Fibroblast of lung (primary cell): ENCODE measurements at regions not wholly inside any gene's neighbourhood (a gene's known extent, or its start where the extent isn't known, plus 50 kb on each side); places are given as distances from the start of the nearest gene placed in this dataset.

Source experiments
- DNase-seq, 2 donors: peaks; one replicate each; pipeline versions ENCODE4 v3.0.0 to v3.0.0-alpha.2; 2010; ENCODE audit warnings: low read depth in 2 of 2
- H2AFZ ChIP-seq: 2 replicates; pipeline ENCODE4 v1.5.1; 2012; ENCODE audit warnings: low read length, control low read depth, inconsistent platforms
- H3K27ac ChIP-seq: 2 replicates; pipeline ENCODE4 v1.5.1; 2011; ENCODE audit warnings: low read length, control low read depth; ENCODE audit not compliant: insufficient read depth
- H3K27me3 ChIP-seq: 2 replicates; pipeline ENCODE4 v1.5.1; 2011; ENCODE audit warnings: mild to moderate bottlenecking, low read length; ENCODE audit not compliant: control insufficient read depth, insufficient read depth
- H3K36me3 ChIP-seq: 2 replicates; pipeline ENCODE4 v1.5.1; 2011; ENCODE audit warnings: low read length; ENCODE audit not compliant: control insufficient read depth, insufficient read depth
- H3K4me1 ChIP-seq: 2 replicates; pipeline ENCODE4 v1.5.1; 2011; ENCODE audit warnings: low read length; ENCODE audit not compliant: control insufficient read depth, insufficient read depth; ENCODE audit errors: extremely low read depth
- H3K4me2 ChIP-seq: 2 replicates; pipeline ENCODE4 v1.5.1; 2011; ENCODE audit warnings: low read length, control low read depth; ENCODE audit not compliant: insufficient read depth; ENCODE audit errors: extremely low read depth
- H3K4me3 ChIP-seq, 4 experiments: fragments of 200-600 bp in 1 of 4; sonication (generic) in 1 of 4; replicated peaks in 1 of 4; 2 replicates each; pipeline ENCODE4 v1.5.1; 2011 to 2016; ENCODE audit warnings: low read length in 4 of 4, low read depth in 3 of 4, mild to moderate bottlenecking in 3 of 4, control low read depth in 2 of 4, inconsistent platforms in 1 of 4, mixed read lengths in 1 of 4; ENCODE audit not compliant: insufficient read depth in 1 of 4; ENCODE audit errors: control extremely low read depth in 1 of 4
- H3K79me2 ChIP-seq: 2 replicates; pipeline ENCODE4 v1.5.1; 2012; ENCODE audit warnings: mild to moderate bottlenecking, low read length, inconsistent platforms; ENCODE audit not compliant: control insufficient read depth, insufficient read depth
- H3K9ac ChIP-seq: 2 replicates; pipeline ENCODE4 v1.5.1; 2011; ENCODE audit warnings: mild to moderate bottlenecking, low read length, control low read depth; ENCODE audit not compliant: insufficient read depth
- H3K9me3 ChIP-seq: 2 replicates; pipeline ENCODE4 v1.5.1; 2012; ENCODE audit warnings: low read depth, low read length; ENCODE audit not compliant: control insufficient read depth, insufficient read depth
- H4K20me1 ChIP-seq: 2 replicates; pipeline ENCODE4 v1.5.1; 2011; ENCODE audit warnings: low read length; ENCODE audit not compliant: control insufficient read depth, insufficient read depth; ENCODE audit errors: extremely low read depth
- CTCF ChIP-seq, 2 donors: IDR thresholded peaks in 1 of 2; conservative IDR thresholded peaks in 1 of 2; 1 replicate in 1 of 2; 2 replicates in 1 of 2; pipeline ENCODE4 v1.5.1; 2011 to 2012; ENCODE audit warnings: low read length in 2 of 2, control low read depth in 1 of 2, inconsistent platforms in 1 of 2, low read depth in 1 of 2, mild to moderate bottlenecking in 1 of 2
- EZH2 ChIP-seq: IDR thresholded peaks from 2 replicates; pipeline ENCODE4 v1.5.1; 2012; ENCODE audit warnings: low read length, control low read depth, mild to moderate bottlenecking; ENCODE audit errors: missing control alignments

DNA sequence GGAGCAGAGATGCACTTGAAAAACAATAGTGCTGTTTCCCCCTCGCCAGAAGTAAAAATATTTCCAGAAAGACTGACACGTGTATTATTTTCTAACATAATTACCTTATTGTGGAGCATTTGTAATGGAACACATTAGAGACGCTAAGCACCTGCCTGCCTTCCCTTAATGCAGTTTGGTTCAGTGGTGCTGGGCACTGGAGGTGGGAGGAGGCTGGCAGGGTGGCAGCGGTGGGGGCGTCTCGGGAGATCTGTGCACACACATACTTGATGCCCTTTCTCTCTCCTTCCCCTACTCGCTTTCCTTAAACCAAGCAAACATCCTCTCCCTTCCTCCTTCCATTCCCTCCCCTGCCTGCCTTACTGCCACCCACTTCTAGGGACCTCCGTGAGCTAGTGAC, 156.6 kb upstream of the SDK2 start:
- H3K4me2 ChIP-seq, result no peak overlapping the region
- H3K9ac ChIP-seq, result no peak overlapping the region
- TF ChIP-seq CTCF (conservative IDR thresholded peaks at IDR 0.05 in 1 of 2, IDR thresholded peaks at IDR 0.05 in 1 of 2; ENCODE audit: low read depth in 1 of 2, low read length in 2 of 2), result no peak
- TF ChIP-seq EZH2, result no peak
- no peaks in the 10 kb centered on the region for H3K27me3 ChIP-seq
- H4K20me1 ChIP-seq, result no peaks in the 10 kb centered on the region
- H2AFZ ChIP-seq, result no peak overlapping the region
- no peaks in the 10 kb centered on the region for H3K79me2 ChIP-seq
- no peak overlapping the region for H3K4me3 ChIP-seq
- H3K9me3 ChIP-seq, result no peaks in the 10 kb centered on the region
- no peak overlapping the region for H3K27ac ChIP-seq
- H3K36me3 ChIP-seq, result no peaks in the 10 kb centered on the region
- DNase-seq, result no peak
- peaks cover 12% of the 10 kb centered on the region for H3K4me1 ChIP-seq

DNA sequence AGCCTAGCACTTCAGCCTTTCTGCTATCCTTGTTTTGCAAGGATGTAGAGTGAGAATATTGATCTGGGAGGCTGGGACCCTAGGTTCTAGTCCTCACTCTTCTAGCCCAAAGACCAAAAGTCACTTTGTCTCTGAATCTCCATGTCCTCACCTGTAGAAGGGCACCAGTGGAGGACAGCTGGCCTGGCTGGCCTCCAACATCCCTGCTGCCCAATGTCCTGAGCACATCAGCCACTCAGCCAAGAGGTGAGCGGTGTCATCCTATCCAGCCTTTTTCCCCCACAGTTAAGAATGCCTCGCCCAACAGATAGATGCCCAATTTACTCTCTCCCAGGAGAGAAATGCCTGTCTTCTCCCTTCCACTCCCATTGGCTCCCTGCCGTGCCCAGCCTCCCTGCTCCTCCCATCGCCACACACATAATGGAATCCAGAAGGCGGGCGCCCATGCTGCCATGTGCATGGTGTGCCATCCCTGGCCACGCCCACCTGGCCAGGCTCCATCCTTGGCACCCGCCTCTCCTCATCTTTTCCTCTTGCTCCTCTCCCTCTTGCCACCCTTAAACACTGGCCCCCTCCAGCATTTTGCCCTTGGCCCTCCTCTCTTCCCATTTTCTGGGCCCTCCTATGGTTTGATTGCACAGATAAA, 157.3 kb upstream of the SDK2 start:
- H2AFZ ChIP-seq, result no peak overlapping the region
- no peak overlapping the region for H3K9ac ChIP-seq

DNA sequence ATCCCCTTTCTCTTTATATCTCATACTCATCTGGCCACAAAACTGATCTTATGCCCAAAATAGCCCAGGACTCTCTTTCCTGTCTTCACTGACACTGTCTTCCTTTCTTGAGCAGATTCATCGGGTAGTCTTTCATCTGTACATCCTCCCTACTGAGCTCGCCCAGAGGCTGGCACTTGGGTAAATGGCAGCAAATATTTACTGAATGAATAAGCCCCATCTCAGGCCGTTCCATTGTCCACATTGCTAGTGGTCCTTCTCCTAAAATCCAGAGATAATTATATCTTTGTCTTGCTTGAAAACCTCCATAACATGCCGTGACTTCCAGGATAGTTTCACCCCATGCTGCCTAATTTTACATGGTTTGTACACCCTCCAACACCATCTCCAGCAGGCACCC, 158.1 kb upstream of the SDK2 start:
- no peak overlapping the region for H3K27ac ChIP-seq

More for the DNA sequence above, 157.3 kb upstream of the SDK2 start:
- Histone ChIP-seq H3K4me2 (no peak overlapping the region), H3K79me2 (no peaks in the 10 kb centered on the region), H3K4me1 (peaks cover 12% of the 10 kb centered on the region), H3K4me3 (no peak overlapping the region), H3K27ac (no peak overlapping the region), H4K20me1 (no peaks in the 10 kb centered on the region), H3K9me3 (no peaks in the 10 kb centered on the region), H3K36me3 (no peaks in the 10 kb centered on the region), H3K27me3 (no peaks in the 10 kb centered on the region)
- no peak for DNase-seq
- TF ChIP-seq CTCF (conservative IDR thresholded peaks at IDR 0.05 in 1 of 2, IDR thresholded peaks at IDR 0.05 in 1 of 2; ENCODE audit: low read depth in 1 of 2, low read length in 2 of 2), result no peak
- no peak for TF ChIP-seq EZH2

More for the DNA sequence above, 158.1 kb upstream of the SDK2 start:
- H3K79me2 ChIP-seq, result no peaks in the 10 kb centered on the region
- no peak for DNase-seq
- peaks cover 9% of the 10 kb centered on the region for H3K4me1 ChIP-seq
- TF ChIP-seq EZH2 (no peak), CTCF (conservative IDR thresholded peaks at IDR 0.05 in 1 of 2, IDR thresholded peaks at IDR 0.05 in 1 of 2; ENCODE audit: low read depth in 1 of 2, low read length in 2 of 2) (no peak)
- no peaks in the 10 kb centered on the region for H3K36me3 ChIP-seq
- no peak overlapping the region for H3K4me2 ChIP-seq
- H3K9ac ChIP-seq, result no peak overlapping the region
- no peaks in the 10 kb centered on the region for H3K27me3 ChIP-seq
- no peak overlapping the region for H3K4me3 ChIP-seq
- no peaks in the 10 kb centered on the region for H4K20me1 ChIP-seq
- no peak overlapping the region for H2AFZ ChIP-seq
- no peaks in the 10 kb centered on the region for H3K9me3 ChIP-seq
